T-helper 1 cell treated with Interleukin-12 subunit alpha and Interleukin-12 subunit beta and Interleukin-4 antibody, amounts not matched to agents 30 μg/mL and 1 μg/mL, for 36 hours (primary cell): ENCODE measurements at regions not wholly inside any gene's neighbourhood (a gene's known extent, or its start where the extent isn't known, plus 50 kb on each side); places are given as distances from the start of the nearest gene placed in this dataset.

ENCODE experiments used
- H3K27ac Mint-ChIP-seq: one replicate; pipeline ENCODE4 v1.8.0; 2021; ENCODE audit warnings: mild to moderate bottlenecking, mixed read lengths
- H3K27me3 Mint-ChIP-seq: one replicate; pipeline ENCODE4 v1.8.0; 2021; ENCODE audit warnings: low read depth, mixed read lengths
- H3K36me3 Mint-ChIP-seq: one replicate; pipeline ENCODE4 v1.8.0; 2021; ENCODE audit warnings: low read depth, mixed read lengths
- H3K4me1 Mint-ChIP-seq: one replicate; pipeline ENCODE4 v1.8.0; 2021; ENCODE audit warnings: low read depth, mixed read lengths
- H3K4me3 Mint-ChIP-seq: one replicate; pipeline ENCODE4 v1.8.0; 2021; ENCODE audit warnings: mild to moderate bottlenecking, moderate library complexity, mixed read lengths
- H3K9me3 Mint-ChIP-seq: one replicate; pipeline ENCODE4 v1.8.0; 2021; ENCODE audit warnings: mixed read lengths

GRCh38 chr10:128373071-128373749 is 247.0 kb upstream of the MKI67 start:
- H3K27ac Mint-ChIP-seq: no peak overlapping the region
- no peak overlapping the region for H3K4me3 Mint-ChIP-seq
- H3K4me1 Mint-ChIP-seq: peaks cover 13% of the 10 kb centered on the region
- H3K9me3 Mint-ChIP-seq: no peaks in the 10 kb centered on the region
- no peaks in the 10 kb centered on the region for H3K36me3 Mint-ChIP-seq
- peaks cover 19% of the 10 kb centered on the region for H3K27me3 Mint-ChIP-seq

GRCh38 chr10:128373831-128374230 is 247.6 kb upstream of the MKI67 start:
- H3K9me3 Mint-ChIP-seq: no peaks in the 10 kb centered on the region
- peaks cover 19% of the 10 kb centered on the region for H3K27me3 Mint-ChIP-seq
- no peak overlapping the region for H3K4me3 Mint-ChIP-seq
- no peak overlapping the region for H3K27ac Mint-ChIP-seq
- peaks cover 13% of the 10 kb centered on the region for H3K4me1 Mint-ChIP-seq
- H3K36me3 Mint-ChIP-seq: no peaks in the 10 kb centered on the region

GRCh38 chr10:128375171-128375570 is 248.9 kb upstream of the MKI67 start:
- Mint-ChIP-seq H3K9me3 (no peaks in the 10 kb centered on the region), H3K4me1 (peaks cover 13% of the 10 kb centered on the region), H3K27ac (no peak overlapping the region), H3K36me3 (no peaks in the 10 kb centered on the region), H3K27me3 (peaks cover 14% of the 10 kb centered on the region), H3K4me3 (no peak overlapping the region)

GRCh38 chr10:128377364-128377987 is 251.3 kb upstream of the MKI67 start:
- H3K27ac Mint-ChIP-seq: no peak overlapping the region
- no peaks in the 10 kb centered on the region for H3K9me3 Mint-ChIP-seq
- H3K36me3 Mint-ChIP-seq: no peaks in the 10 kb centered on the region
- peaks cover 7% of the 10 kb centered on the region for H3K27me3 Mint-ChIP-seq
- no peak overlapping the region for H3K4me3 Mint-ChIP-seq
- H3K4me1 Mint-ChIP-seq: peaks cover 8% of the 10 kb centered on the region

GRCh38 chr10:128377988-128378387 is 251.8 kb upstream of the MKI67 start:
- H3K27ac Mint-ChIP-seq: no peak overlapping the region
- peaks cover 6% of the 10 kb centered on the region for H3K27me3 Mint-ChIP-seq
- no peaks in the 10 kb centered on the region for H3K9me3 Mint-ChIP-seq
- H3K4me3 Mint-ChIP-seq: no peak overlapping the region
- H3K36me3 Mint-ChIP-seq: no peaks in the 10 kb centered on the region
- H3K4me1 Mint-ChIP-seq: peaks cover 7% of the 10 kb centered on the region

GRCh38 chr10:128380946-128381345 is 254.7 kb upstream of the MKI67 start:
- Mint-ChIP-seq H3K27me3 (no peaks in the 10 kb centered on the region), H3K27ac (no peak overlapping the region), H3K9me3 (no peaks in the 10 kb centered on the region), H3K4me3 (no peak overlapping the region), H3K36me3 (no peaks in the 10 kb centered on the region), H3K4me1 (no peaks in the 10 kb centered on the region)

- Mint-ChIP-seq H3K27ac (no peak overlapping the region), H3K9me3 (no peaks in the 10 kb centered on the region), H3K36me3 (no peaks in the 10 kb centered on the region), H3K27me3 (no peaks in the 10 kb centered on the region), H3K4me1 (no peaks in the 10 kb centered on the region), H3K4me3 (no peak overlapping the region)
Observed at GRCh38 chr10:128382225-128382624, 256.0 kb upstream of the MKI67 start.

GRCh38 chr10:128384831-128385230 is 258.6 kb upstream of the MKI67 start:
- H3K27ac Mint-ChIP-seq: no peak overlapping the region
- H3K27me3 Mint-ChIP-seq: no peaks in the 10 kb centered on the region
- no peaks in the 10 kb centered on the region for H3K4me1 Mint-ChIP-seq
- H3K36me3 Mint-ChIP-seq: no peaks in the 10 kb centered on the region
- H3K4me3 Mint-ChIP-seq: no peak overlapping the region
- no peaks in the 10 kb centered on the region for H3K9me3 Mint-ChIP-seq

- H3K27ac Mint-ChIP-seq: no peak overlapping the region
- H3K27me3 Mint-ChIP-seq: no peaks in the 10 kb centered on the region
- no peaks in the 10 kb centered on the region for H3K4me1 Mint-ChIP-seq
- H3K36me3 Mint-ChIP-seq: no peaks in the 10 kb centered on the region
- H3K9me3 Mint-ChIP-seq: no peaks in the 10 kb centered on the region
- H3K4me3 Mint-ChIP-seq: no peak overlapping the region
Observed at GRCh38 chr10:128386231-128386630, 260.0 kb upstream of the MKI67 start.

GRCh38 chr10:128386816-128387604 is 260.8 kb upstream of the MKI67 start:
- H3K27ac Mint-ChIP-seq: no peak overlapping the region
- H3K4me1 Mint-ChIP-seq: no peaks in the 10 kb centered on the region

GRCh38 chr10:128390596-128390995 is 264.4 kb upstream of the MKI67 start:
- Mint-ChIP-seq H3K4me1 (no peaks in the 10 kb centered on the region), H3K9me3 (no peaks in the 10 kb centered on the region), H3K27ac (no peak overlapping the region), H3K36me3 (no peaks in the 10 kb centered on the region), H3K27me3 (no peaks in the 10 kb centered on the region), H3K4me3 (no peak overlapping the region)

More at GRCh38 chr10:128386816-128387604, 260.8 kb upstream of the MKI67 start:
- Mint-ChIP-seq H3K4me3 (no peak overlapping the region), H3K9me3 (no peaks in the 10 kb centered on the region), H3K27me3 (no peaks in the 10 kb centered on the region), H3K36me3 (no peaks in the 10 kb centered on the region)

- no peak overlapping the region for H3K27ac Mint-ChIP-seq
- H3K4me1 Mint-ChIP-seq: no peaks in the 10 kb centered on the region
- H3K36me3 Mint-ChIP-seq: no peaks in the 10 kb centered on the region
- H3K4me3 Mint-ChIP-seq: no peak overlapping the region
- H3K27me3 Mint-ChIP-seq: no peaks in the 10 kb centered on the region
- no peaks in the 10 kb centered on the region for H3K9me3 Mint-ChIP-seq
Observed at GRCh38 chr10:128393546-128393945, 267.3 kb upstream of the MKI67 start.

- H3K4me1 Mint-ChIP-seq: no peaks in the 10 kb centered on the region
- H3K9me3 Mint-ChIP-seq: peaks cover 9% of the 10 kb centered on the region
- no peaks in the 10 kb centered on the region for H3K36me3 Mint-ChIP-seq
- H3K4me3 Mint-ChIP-seq: no peak overlapping the region
- H3K27me3 Mint-ChIP-seq: no peaks in the 10 kb centered on the region
- H3K27ac Mint-ChIP-seq: no peak overlapping the region
Observed at GRCh38 chr10:128398118-128398517, 271.9 kb upstream of the MKI67 start.

GRCh38 chr10:128398999-128399398 is 272.8 kb upstream of the MKI67 start:
- no peaks in the 10 kb centered on the region for H3K4me1 Mint-ChIP-seq
- H3K9me3 Mint-ChIP-seq: peaks cover 9% of the 10 kb centered on the region
- no peak overlapping the region for H3K27ac Mint-ChIP-seq
- H3K36me3 Mint-ChIP-seq: no peaks in the 10 kb centered on the region
- no peak overlapping the region for H3K4me3 Mint-ChIP-seq
- no peaks in the 10 kb centered on the region for H3K27me3 Mint-ChIP-seq

- H3K27me3 Mint-ChIP-seq: no peaks in the 10 kb centered on the region
- no peak overlapping the region for H3K27ac Mint-ChIP-seq
- H3K9me3 Mint-ChIP-seq: peaks cover 9% of the 10 kb centered on the region
- H3K36me3 Mint-ChIP-seq: no peaks in the 10 kb centered on the region
- H3K4me3 Mint-ChIP-seq: no peak overlapping the region
- no peaks in the 10 kb centered on the region for H3K4me1 Mint-ChIP-seq
Observed at GRCh38 chr10:128400564-128400963, 274.3 kb upstream of the MKI67 start.
